IPS-18c (cell line): ENCODE measurements at regions not wholly inside any gene's neighbourhood (a gene's known extent, or its start where the extent isn't known, plus 50 kb on each side); places are given as distances from the start of the nearest gene placed in this dataset.

Experiments
- H3K4me3 ChIP-seq: 2 replicates; pipeline ENCODE4 v1.7.0; 2013; ENCODE audit warnings: low read depth, mild to moderate bottlenecking, low read length, moderate library complexity; ENCODE audit not compliant: insufficient read depth
- H3K9me3 ChIP-seq: one replicate; pipeline ENCODE4 v1.6.1; 2013; ENCODE audit warnings: mild to moderate bottlenecking, low read length, moderate library complexity; ENCODE audit not compliant: control insufficient read depth, insufficient read depth

DNA sequence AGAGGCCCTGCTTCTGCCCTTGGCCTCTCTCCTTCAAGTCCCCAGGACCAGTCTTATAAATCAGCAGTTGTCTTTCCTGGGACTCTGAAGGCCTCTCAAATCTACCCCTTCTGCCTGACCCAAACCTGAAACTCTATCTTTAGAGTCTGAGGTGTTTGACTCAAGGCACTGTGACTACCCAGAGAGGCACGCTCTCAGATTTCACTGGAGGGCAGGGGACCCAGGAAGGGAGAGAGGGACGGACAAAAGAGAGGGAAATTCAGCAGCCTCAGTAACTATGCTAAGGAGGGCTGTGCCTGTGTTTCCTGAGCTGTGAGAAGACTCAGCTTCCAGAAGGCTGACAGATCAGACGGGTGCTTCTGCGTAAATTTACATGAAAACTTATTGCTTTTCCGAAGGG is 217.8 kb downstream of the HAUS1 start:
- Histone ChIP-seq H3K9me3 (no peaks in the 10 kb centered on the region), H3K4me3 (no peak overlapping the region)

DNA sequence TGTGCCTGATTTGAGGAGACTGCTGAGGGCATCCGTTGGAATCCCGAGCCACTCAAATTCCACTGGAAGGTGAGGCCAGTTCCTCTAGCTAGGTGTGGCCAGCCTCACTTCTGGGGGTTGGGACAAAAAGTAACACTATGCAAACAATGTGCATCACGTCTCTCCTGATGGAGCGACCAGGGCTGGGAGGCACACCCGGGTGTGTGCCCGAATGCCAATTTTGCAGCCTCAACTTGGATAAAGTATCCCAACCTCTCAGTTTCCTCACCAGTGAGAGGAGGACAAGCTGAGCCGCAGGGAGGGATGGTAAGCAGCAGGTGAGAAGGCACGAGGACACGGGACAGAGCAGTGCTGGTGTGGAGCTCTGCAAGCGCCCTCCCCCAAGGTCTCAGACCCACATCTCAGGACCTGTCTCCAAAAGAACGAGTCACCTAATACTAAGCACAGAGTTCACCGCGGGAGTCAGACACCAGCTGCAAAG is 218.3 kb downstream of the HAUS1 start:
- Histone ChIP-seq H3K4me3 (no peak overlapping the region), H3K9me3 (no peaks in the 10 kb centered on the region)

DNA sequence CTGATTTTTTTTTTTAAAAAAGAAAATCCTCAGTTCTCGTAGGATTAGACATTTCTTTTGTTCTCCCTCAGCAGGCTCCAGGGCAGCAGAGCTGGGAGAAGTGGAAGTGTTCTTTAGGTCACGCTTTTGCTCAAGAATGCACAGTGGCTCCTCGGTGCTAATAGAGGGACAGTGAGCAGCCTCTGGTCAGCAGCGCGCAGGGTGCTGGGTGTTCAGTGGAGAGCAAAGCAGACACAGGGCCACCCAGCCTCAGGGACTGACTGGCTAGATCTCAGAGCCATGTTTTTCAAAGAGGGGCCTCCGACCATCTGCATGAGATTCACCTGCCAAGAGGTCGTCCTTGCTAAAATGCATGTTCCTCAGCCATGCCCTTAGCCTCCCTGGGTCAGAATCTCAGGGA is 218.8 kb downstream of the HAUS1 start:
- H3K4me3 ChIP-seq, result no peak overlapping the region
- H3K9me3 ChIP-seq, result no peaks in the 10 kb centered on the region

DNA sequence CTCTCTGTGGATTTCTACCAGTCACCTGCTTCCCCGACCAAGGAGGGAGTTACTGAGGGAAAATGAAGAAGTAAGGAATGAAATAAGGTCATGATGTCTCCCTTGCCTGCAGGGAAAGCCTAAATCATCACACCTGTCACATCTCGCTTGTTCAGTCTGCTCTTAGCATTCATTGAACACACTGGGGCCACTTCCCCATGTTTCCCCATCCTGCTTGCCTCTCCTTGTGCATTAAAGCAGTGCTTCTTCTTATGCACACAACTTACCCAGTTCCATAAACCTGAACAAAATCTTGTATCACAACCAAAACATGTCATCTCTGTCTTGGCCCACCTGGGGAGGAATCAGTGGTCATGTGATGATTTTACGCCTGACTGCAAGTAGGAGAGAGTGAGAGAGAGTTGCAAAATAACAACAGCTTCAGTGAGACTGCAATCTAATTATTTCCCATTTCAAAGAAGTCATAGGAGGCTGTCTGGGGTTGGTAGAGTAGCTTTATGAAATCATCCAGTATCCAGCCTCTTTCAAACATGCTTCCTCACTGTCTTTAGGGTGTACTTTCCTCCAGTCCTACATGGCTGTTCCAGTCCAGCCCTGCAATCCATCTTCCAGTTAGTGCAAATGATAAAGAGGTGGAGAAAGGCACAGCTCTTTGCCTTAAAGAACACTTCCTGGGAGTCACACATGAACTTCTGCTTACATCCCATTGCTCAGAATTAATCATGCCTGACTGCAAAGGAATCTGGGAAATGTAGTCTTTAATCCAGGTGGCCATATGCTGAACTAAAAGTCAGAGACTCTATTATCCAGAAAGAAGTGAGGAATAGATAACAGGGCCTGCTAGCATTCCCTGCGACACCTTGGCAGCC is 220.1 kb downstream of the HAUS1 start:
- no peak overlapping the region for H3K4me3 ChIP-seq
- H3K9me3 ChIP-seq, result no peaks in the 10 kb centered on the region

DNA sequence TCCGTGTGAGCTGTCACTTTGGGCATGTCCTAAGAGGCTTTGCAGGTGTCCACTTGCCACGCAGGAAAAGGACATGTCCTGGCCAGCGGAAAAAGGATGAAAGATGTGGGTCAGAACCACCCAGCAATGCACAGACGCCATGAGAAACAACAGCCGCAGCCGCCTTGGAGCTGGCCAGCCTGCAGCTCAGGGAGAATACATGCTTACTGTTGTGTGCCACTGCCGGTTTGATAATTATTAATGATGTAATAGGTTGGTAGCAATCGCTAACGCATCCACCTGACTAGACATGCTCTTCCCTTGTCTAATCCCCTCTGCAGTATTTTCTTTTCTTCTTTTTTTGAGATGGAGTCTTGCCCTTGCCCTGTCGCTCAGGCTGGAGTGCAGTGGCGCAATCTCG is 221.7 kb downstream of the HAUS1 start:
- H3K9me3 ChIP-seq, result no peaks in the 10 kb centered on the region
- no peak overlapping the region for H3K4me3 ChIP-seq

DNA sequence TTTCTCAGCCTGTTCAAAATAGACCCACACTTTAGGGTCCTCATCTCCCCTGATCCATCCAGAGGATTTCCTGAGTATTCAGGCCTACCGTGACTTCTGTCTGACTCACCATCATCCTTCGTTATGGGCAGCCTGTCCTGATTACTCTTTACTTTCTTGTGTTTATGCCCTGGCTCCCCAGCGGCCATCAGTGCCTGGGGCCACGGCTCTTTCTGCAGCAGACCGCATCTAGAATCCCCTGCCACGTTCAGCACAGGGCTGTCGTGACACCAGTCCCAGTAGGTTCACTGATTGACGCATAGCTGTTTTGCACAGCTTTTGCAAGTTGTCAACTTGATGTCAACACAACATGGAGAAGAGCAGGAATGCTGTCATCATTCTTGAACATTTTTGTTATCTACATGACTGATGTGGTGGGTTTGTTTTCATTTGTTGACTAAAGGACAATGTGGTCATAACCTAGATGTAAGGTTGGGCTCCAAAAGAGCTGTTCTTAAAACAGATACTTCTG is 225.6 kb downstream of the HAUS1 start:
- H3K4me3 ChIP-seq, result no peak overlapping the region
- no peaks in the 10 kb centered on the region for H3K9me3 ChIP-seq

DNA sequence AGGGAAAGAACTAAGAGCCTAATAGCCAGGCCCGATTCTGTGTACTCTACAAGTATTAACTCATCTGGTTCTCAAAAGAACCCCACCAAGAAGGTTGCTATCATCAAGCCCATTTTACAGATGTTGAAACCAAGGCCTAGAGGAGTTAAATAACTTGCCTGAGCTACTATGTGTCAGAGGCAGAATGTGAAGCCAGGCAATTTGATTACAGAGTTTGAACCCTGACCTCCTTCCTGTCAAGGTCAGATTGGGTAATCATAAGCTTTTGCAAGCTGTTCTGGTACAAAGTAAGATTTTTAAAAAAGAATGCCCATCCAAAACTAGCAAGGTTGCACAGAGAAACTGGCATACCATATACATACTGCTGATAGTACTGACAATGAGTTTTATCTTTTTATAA is 227.1 kb downstream of the HAUS1 start:
- Histone ChIP-seq H3K9me3 (no peaks in the 10 kb centered on the region), H3K4me3 (no peak overlapping the region)

DNA sequence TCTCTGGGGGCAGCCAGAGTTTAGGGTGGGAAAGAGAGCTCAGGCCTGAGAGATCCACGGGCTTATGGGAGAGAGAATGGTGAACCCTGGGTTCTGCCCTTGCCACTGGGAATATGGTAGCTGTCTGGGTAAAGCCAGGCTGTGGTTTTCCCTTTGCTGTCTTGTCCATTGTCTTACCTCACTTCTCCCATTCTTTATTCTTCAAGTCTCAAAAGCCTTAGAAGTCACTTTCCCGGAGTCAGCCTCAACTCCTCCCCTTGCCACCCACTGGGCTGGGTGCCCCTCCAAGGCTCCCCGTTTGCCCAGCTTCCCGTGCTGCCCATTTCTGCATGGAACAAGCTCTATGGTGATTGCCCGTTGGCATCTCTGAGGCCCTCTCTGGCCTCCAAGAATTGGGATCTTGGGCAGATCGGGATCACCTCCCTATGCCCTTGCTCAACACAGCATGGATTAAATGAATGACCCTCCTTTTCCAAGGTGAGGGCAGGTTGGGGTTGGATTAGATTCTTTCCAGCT is 228.2 kb downstream of the HAUS1 start:
- Histone ChIP-seq H3K9me3 (no peaks in the 10 kb centered on the region), H3K4me3 (no peak overlapping the region)

DNA sequence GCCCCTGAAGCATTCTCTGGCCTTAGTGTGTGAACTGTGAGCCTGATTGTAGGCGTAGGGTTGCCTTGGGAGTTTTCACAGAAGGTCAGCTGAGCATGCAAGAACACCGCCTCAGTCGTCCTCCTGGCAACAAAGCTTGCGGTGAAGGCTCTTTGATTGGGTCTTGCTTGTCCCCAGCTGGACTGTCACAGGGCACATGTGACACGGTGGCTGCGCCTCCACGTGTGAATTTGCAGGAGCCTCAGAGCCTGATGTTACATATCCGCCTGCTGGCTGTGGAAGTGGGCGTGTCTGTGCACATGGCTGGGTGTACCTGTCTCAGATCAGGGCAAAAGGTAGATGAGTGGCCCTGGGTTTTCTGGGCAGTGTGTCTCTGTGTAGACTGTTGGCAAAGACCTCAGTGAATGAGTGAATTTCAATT is 228.7 kb downstream of the HAUS1 start:
- H3K9me3 ChIP-seq, result no peaks in the 10 kb centered on the region
- no peak overlapping the region for H3K4me3 ChIP-seq

DNA sequence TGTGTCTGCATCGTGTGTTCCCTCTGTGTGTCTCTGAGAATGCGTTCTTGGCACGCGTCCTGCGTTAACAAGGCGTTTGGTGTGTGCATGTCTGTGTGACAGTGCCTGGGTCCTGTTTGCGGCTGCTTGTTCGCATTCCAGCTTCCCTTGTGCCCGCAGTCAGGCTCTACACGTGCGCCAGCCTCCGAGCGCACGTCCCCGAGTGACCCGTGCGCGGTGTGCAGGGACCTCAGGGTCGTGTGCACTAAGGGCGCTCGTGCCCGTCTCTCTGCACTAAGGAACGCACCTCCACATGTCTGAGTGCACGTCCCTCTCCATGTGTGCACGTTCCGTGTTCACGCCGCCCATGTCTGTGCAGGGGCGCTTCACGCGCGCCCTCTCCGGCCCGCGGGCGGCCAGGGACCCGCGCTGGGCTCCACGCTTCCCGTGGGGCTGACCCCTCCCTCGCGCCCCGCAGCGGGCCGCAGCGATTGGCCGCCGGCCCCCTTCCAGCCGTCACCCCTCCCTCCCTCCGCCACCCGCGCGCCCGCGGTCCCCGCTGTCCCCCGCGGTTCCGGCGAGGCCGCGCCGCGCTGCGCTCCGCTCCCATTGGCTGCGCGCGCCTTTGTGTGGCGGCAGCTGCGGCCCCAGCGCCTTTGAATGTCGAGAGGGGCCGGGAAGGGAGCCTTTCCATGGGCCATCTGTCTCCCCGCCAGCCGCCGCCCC is 229.4 kb downstream of the HAUS1 start:
- H3K4me3 ChIP-seq, result peak overlapping the region; percentile 60
- H3K9me3 ChIP-seq, result no peaks in the 10 kb centered on the region

DNA sequence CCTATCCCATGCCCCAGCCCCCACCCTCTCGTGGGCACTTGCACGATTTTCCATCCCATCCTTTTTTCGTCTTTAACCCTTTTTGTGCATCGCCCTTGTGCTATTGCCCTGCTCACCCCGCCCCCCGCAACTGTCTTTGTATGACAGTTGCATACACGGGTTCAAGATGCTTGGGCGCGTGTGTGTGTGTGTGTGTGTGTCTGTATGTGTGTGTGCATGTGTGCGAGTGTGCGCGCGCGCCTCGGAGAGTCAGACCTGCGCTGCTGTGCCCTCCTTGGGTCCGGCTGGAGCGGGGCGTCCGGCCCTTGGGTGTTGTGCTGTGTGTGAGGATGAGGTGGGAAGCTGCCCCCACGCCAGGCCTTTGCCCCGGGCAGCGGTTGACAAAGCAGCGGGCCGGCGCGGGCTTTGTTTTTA is 230.7 kb downstream of the HAUS1 start:
- Histone ChIP-seq H3K4me3 (peak overlapping the region; percentile 64), H3K9me3 (no peaks in the 10 kb centered on the region)

DNA sequence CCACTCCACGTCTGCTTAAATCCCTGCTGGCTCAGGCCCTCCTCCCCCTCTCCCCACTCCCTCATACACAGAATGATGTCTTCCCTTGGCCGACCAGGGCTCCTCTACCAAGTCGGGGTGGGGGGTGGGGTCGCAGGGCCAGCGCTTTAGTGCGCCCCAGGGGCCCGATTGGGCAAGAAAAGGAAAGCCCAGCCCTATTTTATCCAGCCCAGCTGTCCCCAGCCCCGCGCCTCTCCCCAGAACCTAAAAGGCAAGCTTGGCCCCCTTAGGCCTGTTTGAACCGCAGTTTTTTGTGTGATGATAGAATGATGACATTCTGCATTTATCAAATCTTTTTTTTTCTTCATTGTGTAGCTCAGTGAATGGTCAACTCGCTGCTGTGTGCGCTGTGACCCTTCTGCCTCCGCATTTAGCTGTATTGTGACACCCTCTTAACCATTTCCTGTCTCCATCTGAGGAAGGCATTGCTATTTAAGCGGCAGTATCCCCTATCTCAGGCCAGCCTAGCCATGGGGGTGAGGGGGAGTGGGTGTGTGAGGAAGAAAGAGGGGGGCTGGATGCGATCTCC is 231.4 kb downstream of the HAUS1 start:
- Histone ChIP-seq H3K4me3 (peak overlapping the region; percentile 64), H3K9me3 (no peaks in the 10 kb centered on the region)

DNA sequence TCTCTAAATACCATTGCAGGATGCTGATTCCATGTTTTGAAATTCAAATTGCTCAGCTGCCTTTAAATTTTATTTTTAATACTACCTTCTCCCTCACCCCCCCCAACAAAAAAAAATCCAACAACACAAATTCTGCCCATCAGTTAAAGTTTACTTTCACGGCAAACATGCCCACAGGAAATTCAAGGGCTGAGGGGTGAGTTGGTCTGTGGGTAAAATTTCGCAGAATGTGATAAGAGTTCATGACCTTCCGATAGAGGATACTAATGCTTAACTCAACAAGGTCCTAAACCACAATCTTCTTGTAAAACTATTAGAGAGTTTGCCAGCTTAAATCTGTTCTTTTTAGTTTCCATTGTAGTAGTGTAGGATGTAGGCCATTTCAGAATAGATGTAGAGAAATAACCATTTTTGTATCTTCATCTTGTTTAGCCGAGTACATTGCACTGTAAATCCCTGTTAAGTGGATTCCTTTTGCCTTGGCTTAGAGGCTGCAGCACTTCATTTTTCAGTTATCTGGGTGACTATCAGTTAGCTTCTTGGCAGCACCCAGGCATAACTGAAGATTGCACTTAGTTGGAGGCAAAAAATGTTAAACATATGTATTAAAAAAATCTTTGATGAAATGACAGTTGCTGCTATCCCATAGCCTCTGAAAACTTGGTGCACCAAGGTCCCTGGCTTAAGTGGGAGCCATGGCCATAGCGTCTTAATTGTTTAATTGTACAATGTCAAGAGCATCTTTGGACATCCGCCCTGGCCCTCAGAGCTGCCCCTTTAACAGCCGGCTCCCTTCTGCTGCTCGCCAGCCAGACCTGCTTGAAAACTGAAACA is 232.3 kb downstream of the HAUS1 start:
- no peaks in the 10 kb centered on the region for H3K9me3 ChIP-seq
- H3K4me3 ChIP-seq, result no peak overlapping the region

DNA sequence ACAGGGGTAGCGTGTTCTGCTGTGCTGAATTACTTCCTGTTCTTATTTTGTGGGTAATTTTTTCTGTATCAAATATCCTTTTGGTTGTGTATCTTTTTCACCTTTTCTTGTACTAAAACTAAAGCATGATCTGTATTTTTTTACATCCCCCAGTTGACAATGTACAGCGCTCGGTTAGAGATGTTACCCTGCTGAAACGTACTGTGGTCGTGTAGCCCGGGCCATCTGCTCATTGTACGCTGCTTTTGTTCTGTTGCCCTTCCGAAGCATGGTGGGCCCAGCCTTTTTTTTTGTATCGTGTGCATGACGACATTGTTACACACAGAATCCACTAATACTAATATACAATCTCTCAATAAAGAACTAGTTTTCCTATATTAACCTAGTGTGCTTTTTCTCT is 233.1 kb downstream of the HAUS1 start:
- Histone ChIP-seq H3K9me3 (no peaks in the 10 kb centered on the region), H3K4me3 (no peak overlapping the region)

DNA sequence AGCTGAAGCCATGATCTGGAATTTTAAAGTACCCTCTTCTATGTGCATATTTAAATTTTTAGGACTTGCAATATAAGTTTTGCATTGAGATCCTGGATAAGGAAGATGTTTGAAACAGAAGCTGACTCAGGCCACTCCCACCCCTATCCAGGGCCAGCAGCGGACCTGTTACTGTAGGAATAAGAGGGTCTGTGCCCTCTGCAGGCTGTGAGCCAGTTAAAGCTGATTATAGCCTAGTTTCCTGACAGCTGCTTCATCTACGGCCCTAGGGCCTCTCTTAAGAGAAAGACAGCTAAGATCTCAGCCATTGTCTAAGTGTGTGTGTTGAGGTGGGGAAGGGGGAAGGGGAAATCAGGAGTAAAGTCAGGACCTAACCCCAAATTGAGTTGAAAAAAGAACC is 234.0 kb downstream of the HAUS1 start:
- Histone ChIP-seq H3K9me3 (no peaks in the 10 kb centered on the region), H3K4me3 (no peak overlapping the region)

DNA sequence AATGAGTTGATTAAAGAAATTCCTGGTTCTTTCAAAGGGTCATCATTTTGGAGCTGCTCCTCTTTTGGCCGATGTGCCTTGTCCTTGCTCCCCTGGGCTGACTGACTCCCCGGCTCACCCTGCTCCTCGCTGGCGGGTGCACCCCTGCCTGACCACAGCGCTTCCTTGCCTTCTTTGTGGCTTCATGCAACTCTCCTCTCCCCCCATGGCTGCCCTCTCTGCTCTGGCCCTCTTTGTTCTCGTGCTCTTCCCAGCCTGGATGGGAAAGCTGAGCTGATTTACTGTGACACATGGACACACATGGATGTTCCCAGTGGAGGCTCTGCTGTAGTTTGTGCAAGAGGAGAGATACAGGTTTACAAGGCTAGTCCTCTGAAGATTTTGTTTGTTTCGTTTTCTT is 234.6 kb downstream of the HAUS1 start:
- no peaks in the 10 kb centered on the region for H3K9me3 ChIP-seq
- H3K4me3 ChIP-seq, result no peak overlapping the region

DNA sequence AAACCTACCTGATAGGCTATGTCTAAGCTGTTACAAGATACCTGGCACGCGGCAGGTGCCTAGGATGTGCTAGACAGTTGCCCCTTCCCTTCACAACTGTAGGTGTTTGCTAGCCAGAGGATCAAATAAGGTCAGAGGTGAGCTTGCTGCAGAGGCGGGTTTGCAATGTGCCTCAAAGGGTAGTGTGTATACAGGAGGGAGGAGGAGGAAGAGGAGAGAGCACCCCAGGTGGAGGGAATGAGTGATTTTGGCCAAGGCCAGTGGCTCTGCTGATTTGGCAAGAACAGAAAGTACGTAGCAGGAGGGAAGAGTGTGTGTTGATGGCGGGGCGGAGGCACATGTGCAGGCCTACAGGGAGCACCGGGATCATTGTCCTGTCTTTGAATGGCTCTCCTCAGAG is 236.5 kb downstream of the HAUS1 start:
- no peak overlapping the region for H3K4me3 ChIP-seq
- H3K9me3 ChIP-seq, result no peaks in the 10 kb centered on the region
